Trophoblast cell (in vitro differentiated cells and primary cell): ENCODE measurements at regions not wholly inside any gene's neighbourhood (a gene's known extent, or its start where the extent isn't known, plus 50 kb on each side); places are given as distances from the start of the nearest gene placed in this dataset.

Experiments used
- DNase-seq, 2 donors: peaks; one replicate each; pipeline ENCODE4 v3.0.0-alpha.2; 2016
- H2AFZ ChIP-seq: 2 replicates; pipeline ENCODE4 v1.6.1; 2013; ENCODE audit warnings: low read length, moderate library complexity, mild to moderate bottlenecking; ENCODE audit not compliant: insufficient read depth, poor library complexity
- H2AK5ac ChIP-seq: 2 replicates; pipeline ENCODE4 v1.6.1; 2013; ENCODE audit warnings: mild to moderate bottlenecking, low read length
- H2BK120ac ChIP-seq: 2 replicates; pipeline ENCODE4 v1.6.1; 2013; ENCODE audit warnings: low read length, mild to moderate bottlenecking, moderate library complexity; ENCODE audit not compliant: insufficient read depth, poor library complexity
- H2BK12ac ChIP-seq: 2 replicates; pipeline ENCODE4 v1.6.1; 2013; ENCODE audit warnings: mild to moderate bottlenecking, low read length, moderate library complexity
- H2BK5ac ChIP-seq: 2 replicates; pipeline ENCODE4 v1.6.1; 2013; ENCODE audit warnings: low read length, low read depth, moderate library complexity, mild to moderate bottlenecking; ENCODE audit not compliant: poor library complexity
- H3K14ac ChIP-seq: 2 replicates; pipeline ENCODE4 v1.6.1; 2013; ENCODE audit warnings: mild to moderate bottlenecking, low read length
- H3K18ac ChIP-seq: 2 replicates; pipeline ENCODE4 v1.6.1; 2013; ENCODE audit warnings: mild to moderate bottlenecking, low read length
- H3K23ac ChIP-seq: 2 replicates; pipeline ENCODE4 v1.6.1; 2013; ENCODE audit warnings: low read length
- H3K27ac ChIP-seq: 2 replicates; pipeline ENCODE4 v1.5.1; 2013; ENCODE audit warnings: low read depth, mild to moderate bottlenecking, inconsistent platforms, low read length, moderate library complexity
- H3K27me3 ChIP-seq: 2 replicates; pipeline ENCODE4 v1.6.1; 2013; ENCODE audit warnings: inconsistent platforms, mild to moderate bottlenecking, low read length, moderate library complexity; ENCODE audit not compliant: insufficient read depth
- H3K36me3 ChIP-seq, 2 experiments: 1 replicate in 1 of 2; 2 replicates in 1 of 2; pipeline ENCODE4 v1.6.1; 2013; ENCODE audit warnings: low read length in 2 of 2, mild to moderate bottlenecking in 2 of 2, moderate library complexity in 1 of 2; ENCODE audit not compliant: insufficient read depth in 2 of 2, control insufficient read depth in 1 of 2
- H3K4ac ChIP-seq: 2 replicates; pipeline ENCODE4 v1.6.1; 2013; ENCODE audit warnings: low read depth, mild to moderate bottlenecking, low read length, moderate library complexity
- H3K4me1 ChIP-seq, 2 experiments: 1 replicate in 1 of 2; 2 replicates in 1 of 2; pipeline ENCODE4 v1.6.1; 2013; ENCODE audit warnings: low read length in 2 of 2, mild to moderate bottlenecking in 2 of 2, moderate library complexity in 1 of 2; ENCODE audit not compliant: insufficient read depth in 2 of 2, control insufficient read depth in 1 of 2
- H3K4me2 ChIP-seq: 2 replicates; pipeline ENCODE4 v1.6.1; 2013; ENCODE audit warnings: inconsistent platforms, mild to moderate bottlenecking, low read length, moderate library complexity
- H3K4me3 ChIP-seq: 2 replicates; pipeline ENCODE4 v1.5.1; 2013; ENCODE audit warnings: mild to moderate bottlenecking, low read depth, low read length, inconsistent platforms
- H3K79me1 ChIP-seq: one replicate; pipeline ENCODE4 v1.6.1; 2013; ENCODE audit warnings: low read length
- H3K79me2 ChIP-seq: 2 replicates; pipeline ENCODE4 v1.6.1; 2013; ENCODE audit warnings: low read length, mild to moderate bottlenecking; ENCODE audit not compliant: control insufficient read depth, insufficient read depth, poor library complexity
- H3K9ac ChIP-seq: 2 replicates; pipeline ENCODE4 v1.6.1; 2013; ENCODE audit warnings: mild to moderate bottlenecking, low read length
- H3K9me3 ChIP-seq: 2 replicates; pipeline ENCODE4 v1.6.1; 2013; ENCODE audit warnings: low read depth, mild to moderate bottlenecking, control low read depth, inconsistent platforms, low read length; ENCODE audit not compliant: insufficient read depth
- H4K12ac ChIP-seq: 2 replicates; pipeline ENCODE4 v1.6.1; 2013; ENCODE audit warnings: low read depth, mild to moderate bottlenecking, low read length, moderate library complexity
- H4K8ac ChIP-seq: 2 replicates; pipeline ENCODE4 v1.6.1; 2013; ENCODE audit warnings: low read depth, mild to moderate bottlenecking, low read length, moderate library complexity
- H4K91ac ChIP-seq: one replicate; pipeline ENCODE4 v1.6.1; 2013; ENCODE audit warnings: low read depth, mild to moderate bottlenecking, low read length, moderate library complexity
- WGBS: extraction: QIAGEN DNeasy Blood & Tissue Kit; methylation state at CpG from one replicate; pipeline ENCODE4 v1.1.7; 2013; ENCODE audit warnings: missing lambda C conversion rate; ENCODE audit not compliant: insufficient read length, insufficient coverage; ENCODE audit errors: extremely low coverage; 5-methylcytosine and 5-hydroxymethylcytosine counted together

GRCh38 chr10:78629773-78630172 is 439.0 kb upstream of the ZMIZ1 start:
- Histone ChIP-seq H3K36me3 (no peaks in the 10 kb centered on the region), H3K9ac (no peak overlapping the region), H2AFZ (no peak overlapping the region), H3K4me1 (peaks cover 23% of the 10 kb centered on the region in 2 experiments), H4K8ac (no peak overlapping the region), H3K79me2 (no peaks in the 10 kb centered on the region), H3K4me3 (no peak overlapping the region), H2BK5ac (no peak overlapping the region), H2AK5ac (no peak overlapping the region), H3K23ac (no peak overlapping the region), H3K27me3 (no peaks in the 10 kb centered on the region), H3K4me2 (no peak overlapping the region), H3K9me3 (no peaks in the 10 kb centered on the region), H3K14ac (no peak overlapping the region), H3K18ac (no peak overlapping the region), H3K27ac (no peak overlapping the region), H3K79me1 (peaks cover 27% of the 10 kb centered on the region), H4K91ac (no peak overlapping the region), H2BK120ac (no peak overlapping the region), H4K12ac (no peak overlapping the region), H3K4ac (no peak overlapping the region), H2BK12ac (no peak overlapping the region)
- DNase-seq = no peak
- WGBS = no CpG with 5 or more reads among the region's 11 CpGs

GRCh38 chr10:78630944-78631838 is 437.6 kb upstream of the ZMIZ1 start:
- Histone ChIP-seq H3K79me2 (peaks cover 3% of the 10 kb centered on the region), H3K9me3 (no peaks in the 10 kb centered on the region), H3K27me3 (no peaks in the 10 kb centered on the region), H4K8ac (no peak overlapping the region), H4K91ac (peak overlapping the region; percentile 41), H3K27ac (no peak overlapping the region), H3K9ac (no peak overlapping the region), H3K4me2 (no peak overlapping the region), H3K14ac (peak overlapping the region; percentile 2), H2AK5ac (no peak overlapping the region), H3K79me1 (peaks cover 38% of the 10 kb centered on the region), H3K4ac (no peak overlapping the region), H4K12ac (no peak overlapping the region), H3K18ac (no peak overlapping the region), H2BK5ac (no peak overlapping the region), H2AFZ (no peak overlapping the region), H3K4me3 (no peak overlapping the region), H3K23ac (no peak overlapping the region), H2BK12ac (peak overlapping the region; percentile 46), H2BK120ac (peak overlapping the region; percentile 1), H3K4me1 (peaks cover 29 to 33% of the 10 kb centered on the region in 2 experiments), H3K36me3 (no peaks in the 10 kb centered on the region)
- DNase-seq = no peak
- WGBS = no CpG with 5 or more reads among the region's 12 CpGs

- Histone ChIP-seq H2BK5ac (peak overlapping the region; percentile 81), H3K4ac (no peak overlapping the region), H4K12ac (no peak overlapping the region), H2AFZ (no peak overlapping the region), H2BK12ac (no peak overlapping the region), H2BK120ac (peak overlapping the region; percentile 55), H3K23ac (no peak overlapping the region), H3K4me3 (no peak overlapping the region), H3K4me1 (peaks cover 19 to 22% of the 10 kb centered on the region in 2 experiments), H3K79me1 (peaks cover 31% of the 10 kb centered on the region), H2AK5ac (no peak overlapping the region), H3K79me2 (peaks cover 3% of the 10 kb centered on the region), H3K27ac (peak overlapping the region; percentile 98), H3K9me3 (no peaks in the 10 kb centered on the region), H3K9ac (no peak overlapping the region), H3K4me2 (peak overlapping the region; percentile 39), H3K27me3 (no peaks in the 10 kb centered on the region), H4K91ac (peak overlapping the region; percentile 71), H4K8ac (no peak overlapping the region), H3K36me3 (no peaks in the 10 kb centered on the region), H3K14ac (no peak overlapping the region), H3K18ac (no peak overlapping the region)
- peak; percentile 72 to 73 for DNase-seq
- no CpG with 5 or more reads among the region's 2 CpGs for WGBS
These were observed 434.4 kb upstream of the ZMIZ1 start for GRCh38 chr10:78634389-78634815.

GRCh38 chr10:78634835-78635234 is 433.9 kb upstream of the ZMIZ1 start:
- H3K9me3 ChIP-seq = no peaks in the 10 kb centered on the region
- no peaks in the 10 kb centered on the region for H3K36me3 ChIP-seq
- no peak overlapping the region for H3K18ac ChIP-seq
- peak overlapping the region; percentile 39 for H3K4me2 ChIP-seq
- H3K14ac ChIP-seq = no peak overlapping the region
- peak; percentile 25 to 48 for DNase-seq
- no peak overlapping the region for H3K4ac ChIP-seq
- peaks cover 30% of the 10 kb centered on the region for H3K79me1 ChIP-seq
- no peak overlapping the region for H2AK5ac ChIP-seq
- peaks cover 3% of the 10 kb centered on the region for H3K79me2 ChIP-seq
- peaks cover 19 to 22% of the 10 kb centered on the region in 2 experiments for H3K4me1 ChIP-seq
- peak overlapping the region; percentile 92 for H2BK5ac ChIP-seq
- no peak overlapping the region for H2AFZ ChIP-seq
- peak overlapping the region; percentile 96 for H2BK120ac ChIP-seq
- H3K4me3 ChIP-seq = no peak overlapping the region
- no peak overlapping the region for H3K9ac ChIP-seq
- H4K8ac ChIP-seq = no peak overlapping the region
- no peak overlapping the region for H2BK12ac ChIP-seq
- H3K23ac ChIP-seq = no peak overlapping the region
- no CpG with 5 or more reads among the region's 2 CpGs for WGBS
- peak overlapping the region; percentile 97 for H4K91ac ChIP-seq
- H4K12ac ChIP-seq = no peak overlapping the region
- peak overlapping the region; percentile 98 for H3K27ac ChIP-seq
- H3K27me3 ChIP-seq = no peaks in the 10 kb centered on the region
